HEK293 (cell line): ENCODE measurements at regions not wholly inside any gene's neighbourhood (a gene's known extent, or its start where the extent isn't known, plus 50 kb on each side); places are given as distances from the start of the nearest gene placed in this dataset.

Experiments used
- ZNF133 ChIP-seq: fragments of 450-650 bp; formaldehyde crosslinking; IDR thresholded peaks from 2 replicates; pipeline ENCODE4 v1.5.1; 2016; ENCODE audit warnings: missing biosample characterization, missing genetic modification characterization
- ZNF311 ChIP-seq: fragments of 450-650 bp; formaldehyde crosslinking; IDR thresholded peaks from 2 replicates; pipeline ENCODE4 v1.5.1; 2017; ENCODE audit warnings: missing biosample characterization, missing genetic modification characterization, borderline replicate concordance
- TF ChIP-seq, protein P1 (sequence below): fragments of 450-650 bp; formaldehyde crosslinking; IDR thresholded peaks from 2 replicates; pipeline ENCODE4 v1.5.1; 2016; ENCODE audit warnings: missing biosample characterization, missing genetic modification characterization

DNA sequence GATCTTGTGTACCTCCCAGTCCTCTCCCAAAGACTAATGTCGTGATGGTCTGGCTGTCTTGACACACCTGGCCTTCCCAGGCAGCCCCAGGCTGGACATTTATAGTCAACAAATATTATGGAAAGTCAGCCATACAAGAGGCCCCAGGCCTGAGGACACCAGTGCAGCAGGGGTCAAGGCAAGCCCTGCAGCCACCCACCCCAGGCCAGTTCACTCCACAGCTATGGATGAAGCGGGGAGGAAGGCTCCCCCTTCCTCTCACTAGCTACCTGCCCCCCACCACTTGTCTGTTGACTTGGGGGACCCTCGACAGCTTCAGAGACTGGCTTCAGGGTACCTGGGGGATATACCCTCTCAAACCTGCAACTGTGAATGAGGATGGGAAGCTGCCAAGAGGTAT lies 132.1 kb downstream of the MRPL14 start:
- TF ChIP-seq ZNF133 (tag by site-specific recombination), result no peak
- TF ChIP-seq, protein P1, sequence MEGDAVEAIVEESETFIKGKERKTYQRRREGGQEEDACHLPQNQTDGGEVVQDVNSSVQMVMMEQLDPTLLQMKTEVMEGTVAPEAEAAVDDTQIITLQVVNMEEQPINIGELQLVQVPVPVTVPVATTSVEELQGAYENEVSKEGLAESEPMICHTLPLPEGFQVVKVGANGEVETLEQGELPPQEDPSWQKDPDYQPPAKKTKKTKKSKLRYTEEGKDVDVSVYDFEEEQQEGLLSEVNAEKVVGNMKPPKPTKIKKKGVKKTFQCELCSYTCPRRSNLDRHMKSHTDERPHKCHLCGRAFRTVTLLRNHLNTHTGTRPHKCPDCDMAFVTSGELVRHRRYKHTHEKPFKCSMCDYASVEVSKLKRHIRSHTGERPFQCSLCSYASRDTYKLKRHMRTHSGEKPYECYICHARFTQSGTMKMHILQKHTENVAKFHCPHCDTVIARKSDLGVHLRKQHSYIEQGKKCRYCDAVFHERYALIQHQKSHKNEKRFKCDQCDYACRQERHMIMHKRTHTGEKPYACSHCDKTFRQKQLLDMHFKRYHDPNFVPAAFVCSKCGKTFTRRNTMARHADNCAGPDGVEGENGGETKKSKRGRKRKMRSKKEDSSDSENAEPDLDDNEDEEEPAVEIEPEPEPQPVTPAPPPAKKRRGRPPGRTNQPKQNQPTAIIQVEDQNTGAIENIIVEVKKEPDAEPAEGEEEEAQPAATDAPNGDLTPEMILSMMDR (tag by site-specific recombination), result no peak
- TF ChIP-seq ZNF311 (tag by site-specific recombination), result no peak
